HCT116 (cell line): ENCODE measurements at regions not wholly inside any gene's neighbourhood (a gene's known extent, or its start where the extent isn't known, plus 50 kb on each side); places are given as distances from the start of the nearest gene placed in this dataset.

Experiments
- ATAC-seq: fragments of 200-7000 bp; cut with Tn5 transposase; 2 replicates; pipeline ENCODE4 v1.9.1; 2020; ENCODE audit warnings: mild to moderate bottlenecking, moderate library complexity
- BruUV-seq: library from RNA; stranded (reverse); fragments of 400-500 nt; replicated peaks from 2 replicates; lab custom pipeline; 2021; lab: Mats Ljungman, UMichigan
- CTCF ChIA-PET: fragments of 300-600 bp; sonication (Branson Sonifier 250); formaldehyde crosslinking; loops from one replicate; lab custom pipeline; 2021; ENCODE audit warnings: antibody characterized with exemption; lab: Charles Lee
- POLR2A ChIA-PET: fragments of 300-600, 350-600 bp; sonication (Branson Sonifier 250); formaldehyde crosslinking; loops from one replicate; lab custom pipeline; 2021; ENCODE audit warnings: antibody characterized with exemption; lab: Charles Lee
- RAD21 ChIA-PET, 2 experiments: fragments of 300-600 bp; sonication (Branson Sonifier 250); formaldehyde crosslinking; loops; one replicate each; lab custom pipeline; 2023; ENCODE audit warnings: low total read pairs in 2 of 2; ENCODE audit not compliant: uncharacterized antibody in 2 of 2, unreplicated experiment in 2 of 2, low non-redundant PET in 1 of 2; lab: Charles Lee
- DNase-seq: peaks from one replicate; pipeline ENCODE4 v3.0.0-alpha.2; 2010; ENCODE audit warnings: low read depth, low spot score
- H2AFZ ChIP-seq: fragments of 200-600 bp; shearing (Covaris generic), sonication (generic); 2 replicates; pipeline ENCODE4 v1.6.1; 2017; ENCODE audit warnings: low read depth, mixed run types, mixed read lengths, antibody characterized with exemption, low read length; ENCODE audit not compliant: poor library complexity, severe bottlenecking
- H3K27ac ChIP-seq: 2 replicates; pipeline ENCODE4 v1.5.1; 2012; ENCODE audit warnings: low read depth, low read length
- H3K27me3 ChIP-seq: fragments of 200-600 bp; sonication (generic); 2 replicates; pipeline ENCODE4 v1.6.1; 2016; ENCODE audit warnings: mixed run types, low read length, mixed read lengths; ENCODE audit not compliant: insufficient read depth
- H3K36me3 ChIP-seq, 2 experiments: fragments of 200-500 bp in 1 of 2; fragments of 200-600 bp in 1 of 2; sonication (Bioruptor generic) in 1 of 2; sonication (generic) in 1 of 2; 2 replicates each; pipeline versions ENCODE4 v1.5.1 to v1.6.1; 2014 to 2016; ENCODE audit warnings: low read length in 2 of 2, inconsistent platforms in 1 of 2, mixed read lengths in 1 of 2, mixed run types in 1 of 2; ENCODE audit not compliant: insufficient read depth in 2 of 2, control insufficient read depth in 1 of 2
- H3K4me1 ChIP-seq, 2 experiments: fragments of 200-600 bp in 1 of 2; sonication (generic) in 1 of 2; 2 replicates each; pipeline versions ENCODE4 v1.5.1 to v1.6.1; 2012 to 2017; ENCODE audit warnings: low read length in 2 of 2, inconsistent platforms in 1 of 2, mild to moderate bottlenecking in 1 of 2, mixed read lengths in 1 of 2, mixed run types in 1 of 2, moderate library complexity in 1 of 2; ENCODE audit not compliant: insufficient read depth in 2 of 2, control insufficient read depth in 1 of 2
- H3K4me2 ChIP-seq: fragments of 200-600 bp; sonication (generic); 2 replicates; pipeline ENCODE4 v1.6.1; 2017; ENCODE audit warnings: mixed run types, low read length, mixed read lengths
- H3K4me3 ChIP-seq, 2 experiments: fragments of 200-600 bp in 1 of 2; sonication (generic) in 1 of 2; replicated peaks in 1 of 2; 2 replicates each; pipeline ENCODE4 v1.5.1; 2011 to 2016; ENCODE audit warnings: low read length in 2 of 2, control low read depth in 1 of 2, low read depth in 1 of 2, mild to moderate bottlenecking in 1 of 2, mixed read lengths in 1 of 2, mixed run types in 1 of 2
- H3K79me2 ChIP-seq: fragments of 200-600 bp; sonication (generic); 2 replicates; pipeline ENCODE4 v1.6.1; 2017; ENCODE audit warnings: mild to moderate bottlenecking, mixed run types, low read length, moderate library complexity, mixed read lengths; ENCODE audit not compliant: insufficient read depth
- H3K9ac ChIP-seq: fragments of 200-600 bp; sonication (generic); 2 replicates; pipeline ENCODE4 v1.6.1; 2016; ENCODE audit warnings: low read length, mixed read lengths
- H3K9me2 ChIP-seq: fragments of 200-600 bp; sonication (generic), shearing (Covaris generic); 2 replicates; pipeline ENCODE4 v1.6.1; 2017; ENCODE audit warnings: mixed run types, mild to moderate bottlenecking, moderate library complexity; ENCODE audit not compliant: insufficient read depth
- H3K9me3 ChIP-seq, 2 experiments: fragments of 200-500 bp in 1 of 2; fragments of 200-600 bp in 1 of 2; sonication (Bioruptor generic) in 1 of 2; sonication (generic) in 1 of 2; 2 replicates each; pipeline ENCODE4 v1.6.1; 2014 to 2017; ENCODE audit warnings: low read length in 2 of 2, mixed read lengths in 2 of 2, inconsistent platforms in 1 of 2, low read depth in 1 of 2, mild to moderate bottlenecking in 1 of 2, mixed run types in 1 of 2, moderate library complexity in 1 of 2; ENCODE audit not compliant: control insufficient read depth in 1 of 2, insufficient read depth in 1 of 2
- H4K20me1 ChIP-seq: fragments of 200-600 bp; sonication (generic), shearing (Covaris generic); 2 replicates; pipeline ENCODE4 v1.6.1; 2017; ENCODE audit warnings: mixed run types, mild to moderate bottlenecking, moderate library complexity; ENCODE audit not compliant: insufficient read depth
- CBX3 ChIP-seq: IDR thresholded peaks from 2 replicates; pipeline ENCODE4 v1.6.1; 2012; ENCODE audit warnings: low read depth
- ELF1 ChIP-seq: IDR thresholded peaks from 2 replicates; pipeline ENCODE4 v1.6.1; 2012; ENCODE audit warnings: low read depth, borderline replicate concordance
- FOSL1 ChIP-seq: IDR thresholded peaks from 2 replicates; pipeline ENCODE4 v1.6.1; 2012; ENCODE audit warnings: low read depth
- RAD21 ChIP-seq: IDR thresholded peaks from 2 replicates; pipeline ENCODE4 v1.6.1; 2012; ENCODE audit warnings: low read depth, mild to moderate bottlenecking
- intact Hi-C: fragments of 100-400 bp; cut with micrococcal nuclease; formaldehyde crosslinking; loops from 2 replicates; pipeline ENCODE4 v1.10.0; 2022
- TF ChIP-seq, protein P1 (sequence below), 3 experiments: fragments of 200-600 bp in 1 of 3; sonication (generic) in 1 of 3; IDR thresholded peaks in 2 of 3; conservative IDR thresholded peaks in 1 of 3; 2 replicates each; pipeline ENCODE4 v1.5.1; 2012 to 2017; ENCODE audit warnings: low read depth in 2 of 3, low read length in 2 of 3, antibody characterized with exemption in 1 of 3, borderline replicate concordance in 1 of 3, control low read depth in 1 of 3, mild to moderate bottlenecking in 1 of 3, mixed read lengths in 1 of 3, mixed run types in 1 of 3, moderate library complexity in 1 of 3; ENCODE audit not compliant: insufficient read depth in 1 of 3

DNA sequence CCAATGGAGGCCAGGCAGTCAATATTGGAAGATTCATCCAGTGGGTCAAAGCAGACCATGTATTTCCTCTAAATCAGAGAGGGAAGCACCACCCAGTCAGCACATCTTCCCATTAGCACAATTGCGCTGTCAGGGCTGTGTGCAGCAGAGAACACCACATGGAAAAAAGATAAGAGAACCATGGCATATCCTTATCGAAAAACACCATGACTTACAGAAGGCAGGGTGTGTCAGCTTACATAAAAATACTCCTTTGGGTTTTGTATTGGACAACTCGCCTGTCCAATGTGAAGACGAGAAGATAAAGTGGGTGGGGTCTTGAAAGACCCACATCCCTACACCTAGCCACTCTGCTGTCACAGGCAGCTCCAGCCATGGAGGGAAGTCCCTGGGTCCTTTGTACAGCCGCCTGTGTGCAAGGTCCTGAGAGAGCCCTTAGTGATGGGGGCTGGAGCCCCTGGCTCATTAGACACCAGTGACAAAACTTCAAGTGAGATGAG, 71.9 kb upstream of the SPATA31E1 start:
- POLR2A ChIA-PET, result no interaction called here
- H3K27ac ChIP-seq, result no peak overlapping the region
- no TSS peak for BruUV-seq

DNA sequence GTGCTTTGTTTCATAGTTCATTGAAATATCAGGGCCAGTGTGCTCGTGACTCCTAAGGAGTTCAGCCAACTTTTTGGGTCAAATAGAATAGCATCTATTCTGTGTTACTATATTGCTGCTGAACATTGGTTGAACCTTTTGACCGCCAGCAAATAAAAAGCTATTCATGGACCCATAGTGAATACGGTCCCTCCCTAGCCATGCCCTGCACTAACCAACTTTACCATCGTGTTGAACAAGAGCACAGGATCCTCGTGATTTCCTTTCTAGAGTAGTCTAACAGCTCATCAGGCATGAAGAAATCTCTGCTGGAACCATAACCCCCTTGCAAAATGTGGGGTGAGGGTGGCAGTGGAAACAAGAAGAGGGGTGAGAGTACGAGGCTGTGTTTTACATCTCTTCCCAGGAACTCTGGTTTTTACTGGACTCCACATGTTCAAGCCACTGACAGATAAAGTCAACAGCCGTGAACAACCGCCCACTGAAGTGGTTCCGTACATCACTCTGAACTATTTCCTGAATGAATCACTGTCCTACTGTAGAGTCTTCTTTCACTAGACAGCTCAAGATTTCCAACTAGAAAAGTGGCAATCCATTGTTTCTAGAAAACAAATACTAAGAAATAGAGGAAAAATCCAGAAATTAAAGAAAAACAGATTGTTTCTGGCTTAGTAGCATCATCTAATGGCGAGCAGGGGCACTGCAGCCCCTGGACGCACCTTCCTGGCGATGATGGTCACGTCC, 70.1 kb upstream of the SPATA31E1 start:
- no peaks in the 10 kb centered on the region for H3K27me3 ChIP-seq
- ChIA-PET RAD21 (interaction anchor here in 1 of 2 experiments (0.9 to 1.2 kb wide), 2 partner anchors 87 to 149 kb away, joined by 3 read pairs; partner anchors contain the start of gene CTSL), CTCF (interaction anchor here (0.7 to 3.1 kb wide), 4 partner anchors 18 to 135 kb away, joined by 3 to 33 read pairs (median 3); no protein-coding TSS in a partner anchor), POLR2A (no interaction called here)
- peaks cover 0 to 4% of the 10 kb centered on the region in 2 experiments; a peak in 1 of 4 replicates for H3K4me1 ChIP-seq
- BruUV-seq, result no TSS peak
- peak; percentile 90 for ATAC-seq
- no peaks in the 10 kb centered on the region for H3K79me2 ChIP-seq
- intact Hi-C loops, result loop anchor here (1.0 to 5.0 kb wide), 2 partner anchors 128 to 475 kb away; no protein-coding TSS in a partner anchor
- peak overlapping the region; percentile 33 for H3K4me2 ChIP-seq
- no peaks in the 10 kb centered on the region for H3K9me3 ChIP-seq
- H3K9me2 ChIP-seq, result no peaks in the 10 kb centered on the region
- no peak overlapping the region for H3K27ac ChIP-seq
- H4K20me1 ChIP-seq, result no peaks in the 10 kb centered on the region
- no peaks in the 10 kb centered on the region for H3K36me3 ChIP-seq
- TF ChIP-seq, protein P1, sequence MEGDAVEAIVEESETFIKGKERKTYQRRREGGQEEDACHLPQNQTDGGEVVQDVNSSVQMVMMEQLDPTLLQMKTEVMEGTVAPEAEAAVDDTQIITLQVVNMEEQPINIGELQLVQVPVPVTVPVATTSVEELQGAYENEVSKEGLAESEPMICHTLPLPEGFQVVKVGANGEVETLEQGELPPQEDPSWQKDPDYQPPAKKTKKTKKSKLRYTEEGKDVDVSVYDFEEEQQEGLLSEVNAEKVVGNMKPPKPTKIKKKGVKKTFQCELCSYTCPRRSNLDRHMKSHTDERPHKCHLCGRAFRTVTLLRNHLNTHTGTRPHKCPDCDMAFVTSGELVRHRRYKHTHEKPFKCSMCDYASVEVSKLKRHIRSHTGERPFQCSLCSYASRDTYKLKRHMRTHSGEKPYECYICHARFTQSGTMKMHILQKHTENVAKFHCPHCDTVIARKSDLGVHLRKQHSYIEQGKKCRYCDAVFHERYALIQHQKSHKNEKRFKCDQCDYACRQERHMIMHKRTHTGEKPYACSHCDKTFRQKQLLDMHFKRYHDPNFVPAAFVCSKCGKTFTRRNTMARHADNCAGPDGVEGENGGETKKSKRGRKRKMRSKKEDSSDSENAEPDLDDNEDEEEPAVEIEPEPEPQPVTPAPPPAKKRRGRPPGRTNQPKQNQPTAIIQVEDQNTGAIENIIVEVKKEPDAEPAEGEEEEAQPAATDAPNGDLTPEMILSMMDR (IDR thresholded peaks at IDR 0.05 in 2 of 3, conservative IDR thresholded peaks at IDR 0.05 in 1 of 3; ENCODE audit: borderline replicate concordance in 1 of 3, insufficient read depth in 1 of 3, low read depth in 2 of 3, low read length in 2 of 3), result peak; percentile 93 to 99 (median 98)
- TF ChIP-seq RAD21, result peak; percentile 97
- TF ChIP-seq ELF1, result no peak
- no peak for TF ChIP-seq FOSL1
- no peak for TF ChIP-seq CBX3
- peak overlapping the region; percentile 84 for H2AFZ ChIP-seq
- H3K9ac ChIP-seq, result no peak overlapping the region
- no peak for DNase-seq
- H3K4me3 ChIP-seq, result no peak overlapping the region

More for the DNA sequence above, 71.9 kb upstream of the SPATA31E1 start:
- Histone ChIP-seq H3K36me3 (no peaks in the 10 kb centered on the region), H3K4me3 (no peak overlapping the region), H2AFZ (no peak overlapping the region), H4K20me1 (no peaks in the 10 kb centered on the region), H3K79me2 (no peaks in the 10 kb centered on the region), H3K9me2 (no peaks in the 10 kb centered on the region), H3K4me1 (peaks cover 0 to 4% of the 10 kb centered on the region in 2 experiments; a peak in 1 of 4 replicates), H3K9ac (no peak overlapping the region)
- CTCF ChIA-PET, result interaction anchor here (3.1 kb wide), 1 partner anchor 126 kb away, joined by 33 read pairs; no protein-coding TSS in a partner anchor
- ATAC-seq, result no peak
- TF ChIP-seq RAD21, result no peak
- TF ChIP-seq, all 23 proteins: peak for 0
- RAD21 ChIA-PET, result no interaction called here
- DNase-seq, result no peak
- no peaks in the 10 kb centered on the region for H3K27me3 ChIP-seq
- intact Hi-C loops, result loop anchor here (5.0 kb wide), 1 partner anchor 473 kb away; no protein-coding TSS in a partner anchor
- H3K4me2 ChIP-seq, result no peak overlapping the region
- H3K9me3 ChIP-seq, result no peaks in the 10 kb centered on the region
